Cardiac fibroblast (primary cell): ENCODE measurements at regions not wholly inside any gene's neighbourhood (a gene's known extent, or its start where the extent isn't known, plus 50 kb on each side); places are given as distances from the start of the nearest gene placed in this dataset.

Experiments
- DNase-seq, 2 donors: peaks; one replicate each; pipeline versions ENCODE4 v3.0.0 to v3.0.0-alpha.2; 2010; ENCODE audit warnings: low read depth in 2 of 2
- H3K4me3 ChIP-seq, 2 donors: replicated peaks in 1 of 2; 1 replicate in 1 of 2; 2 replicates in 1 of 2; pipeline ENCODE4 v1.5.1; 2011; ENCODE audit warnings: low read depth in 2 of 2, low read length in 2 of 2, mild to moderate bottlenecking in 2 of 2, moderate library complexity in 1 of 2
- CTCF ChIP-seq: IDR thresholded peaks from one replicate; pipeline ENCODE4 v1.5.1; 2011; ENCODE audit warnings: low read depth, mild to moderate bottlenecking, low read length, inconsistent platforms

- DNase-seq = peak; percentile 18 to 26
- no peak overlapping the region for H3K4me3 ChIP-seq
- TF ChIP-seq CTCF = no peak
These were observed 182.1 kb upstream of the NUDT6 start for GRCh38 chr4:123104310-123105025.

GRCh38 chr4:123105026-123105420 is 182.6 kb upstream of the NUDT6 start:
- no peak for TF ChIP-seq CTCF
- H3K4me3 ChIP-seq = no peak overlapping the region
- no peak for DNase-seq

- no peak overlapping the region for H3K4me3 ChIP-seq
- TF ChIP-seq CTCF = no peak
- no peak for DNase-seq
These were observed 184.3 kb upstream of the NUDT6 start for GRCh38 chr4:123106747-123107146.

- TF ChIP-seq CTCF = no peak
- DNase-seq = no peak
- no peak overlapping the region for H3K4me3 ChIP-seq
These were observed 185.3 kb upstream of the NUDT6 start for GRCh38 chr4:123107444-123108252.

- no peak for TF ChIP-seq CTCF
- H3K4me3 ChIP-seq = no peak overlapping the region
- DNase-seq = peak in 1 of 2 donors; percentile 13
These were observed 186.7 kb upstream of the NUDT6 start for GRCh38 chr4:123109139-123109538.

- TF ChIP-seq CTCF = no peak
- DNase-seq = peak; percentile 36 to 78
These were observed 187.8 kb upstream of the NUDT6 start for GRCh38 chr4:123110147-123110546.

More at GRCh38 chr4:123110147-123110546, 187.8 kb upstream of the NUDT6 start:
- no peak overlapping the region for H3K4me3 ChIP-seq
